ENCODE measurements at regions not wholly inside any gene's neighbourhood (a gene's known extent, or its start where the extent isn't known, plus 50 kb on each side); places are given as distances from the start of the nearest gene placed in this dataset.

GRCh38 chr7:108627476-108628051, 57.9 kb downstream of the DNAJB9 start:
- in situ Hi-C loops (cut with MboI; ENCODE audit: low sequenced_read_pairs) = no loop called here

More at GRCh38 chr7:108627476-108628051, 57.9 kb downstream of the DNAJB9 start:
- ChIA-PET CTCF (no interaction called here), POLR2A (ENCODE audit: unreplicated experiment) (no interaction called here)
- H2AFZ ChIP-seq (replicated peaks; ENCODE audit: low read length, poor library complexity) = no peak overlapping the region
- H4K8ac ChIP-seq (ENCODE audit: low read depth in 2 of 2, low read length in 2 of 2) = no peak overlapping the region
- no peak overlapping the region for H3K27ac ChIP-seq (ENCODE audit: insufficient read depth, low read length)
- no peak overlapping the region for H2BK5ac ChIP-seq (ENCODE audit: low read depth, low read length, poor library complexity, severe bottlenecking)
- H3K9ac ChIP-seq (ENCODE audit: low read depth, low read length) = no peak overlapping the region
- no peaks in the 10 kb centered on the region for H4K20me1 ChIP-seq (ENCODE audit: insufficient read depth, low read length)
- H2BK20ac ChIP-seq (ENCODE audit: low read depth, low read length) = no peak overlapping the region
- intact Hi-C loops (cut with micrococcal nuclease) = no loop called here
- TF ChIP-seq NFE2L2 (IDR thresholded peaks at IDR 0.05; ENCODE audit: low read depth, low read length) (no peak), CHD1 (IDR thresholded peaks at IDR 0.05; ENCODE audit: low read depth, low read length) (no peak), ELK1 (IDR thresholded peaks at IDR 0.05; ENCODE audit: borderline replicate concordance, low read depth, low read length) (no peak), RCOR1 (IDR thresholded peaks at IDR 0.05; ENCODE audit: insufficient replicate concordance, low read length) (no peak), SMC3 (IDR thresholded peaks at IDR 0.05; ENCODE audit: low read depth, low read length) (no peak)
- H3K4ac ChIP-seq (ENCODE audit: low read depth, low read length) = no peak overlapping the region
- no peak overlapping the region for H3K18ac ChIP-seq (ENCODE audit: low read depth, low read length)
- WGBS, 2 experiments (ENCODE audit: extremely low coverage in 2 of 2, insufficient read length in 1 of 2) = no CpG with 5 or more reads among the region's 5 CpGs
- H2BK120ac ChIP-seq (ENCODE audit: low read depth, low read length) = no peak overlapping the region
- H3K4me2 ChIP-seq (ENCODE audit: low read depth, low read length) = no peak overlapping the region
- dilution Hi-C loops (cut with HindIII; ENCODE audit: low sequenced_read_pairs, unreplicated experiment) = no loop called here
- H2AK5ac ChIP-seq (ENCODE audit: low read depth, low read length) = no peak overlapping the region
- H4K91ac ChIP-seq (ENCODE audit: insufficient read depth, low read depth, low read length) = no peak overlapping the region
- no peak overlapping the region for H2AK9ac ChIP-seq (replicated peaks; ENCODE audit: low read depth, low read length, poor library complexity)
- H3K4me3 ChIP-seq (ENCODE audit: insufficient read depth, low read depth, low read length) = no peak overlapping the region
- ATAC-seq (ENCODE audit: low read depth) (no peak), DNase-seq (no peak)
- no peaks in the 10 kb centered on the region; the same call in 1 of the 2 replicates for H3K27me3 ChIP-seq (ENCODE audit: control insufficient read depth, insufficient read depth, low read length)
- H3K9me3 ChIP-seq (ENCODE audit: control insufficient read depth, insufficient read depth, low read length) = no peaks in the 10 kb centered on the region
- H3K9me1 ChIP-seq (ENCODE audit: insufficient read depth, low read length) = no peaks in the 10 kb centered on the region
- no peak overlapping the region for H4K5ac ChIP-seq (ENCODE audit: low read depth, low read length)
- no peaks in the 10 kb centered on the region for H3K4me1 ChIP-seq (ENCODE audit: control insufficient read depth, insufficient read depth, low read length)
- no peak overlapping the region for H3K14ac ChIP-seq (replicated peaks; ENCODE audit: low read depth, low read length)
- no peaks in the 10 kb centered on the region for H3K79me1 ChIP-seq (ENCODE audit: low read depth in 1 of 2, low read length in 2 of 2)
- H3K36me3 ChIP-seq (ENCODE audit: control insufficient read depth, insufficient read depth, low read length) = no peaks in the 10 kb centered on the region
- no TSS peak for BruUV-seq (replicated peaks)
- no peak overlapping the region for H2BK15ac ChIP-seq (ENCODE audit: low read depth, low read length)
- no peak overlapping the region for H3K56ac ChIP-seq (ENCODE audit: extremely low read depth, insufficient read depth, low read length)
- no peak overlapping the region for H3K23ac ChIP-seq (ENCODE audit: low read depth, low read length)
